SU-DHL-6 (cell line): ENCODE measurements at regions not wholly inside any gene's neighbourhood (a gene's known extent, or its start where the extent isn't known, plus 50 kb on each side); places are given as distances from the start of the nearest gene placed in this dataset.

Experiments
- H2AFZ ChIP-seq: fragments of 200-600 bp; sonication (generic); 2 replicates; pipeline ENCODE4 v1.6.1; 2014; ENCODE audit warnings: low read depth, mild to moderate bottlenecking, moderate library complexity, mixed read lengths, antibody characterized with exemption, low read length; ENCODE audit not compliant: severe bottlenecking
- H3F3A ChIP-seq: fragments of 200-600 bp; shearing (Covaris generic); 2 replicates; pipeline ENCODE4 v1.6.0; 2016; ENCODE audit warnings: antibody characterized with exemption, mild to moderate bottlenecking; ENCODE audit not compliant: insufficient read depth
- H3K27ac ChIP-seq: fragments of 200-600 bp; sonication (generic); 2 replicates; pipeline ENCODE4 v1.5.1; 2016; ENCODE audit warnings: low read depth, mild to moderate bottlenecking, low read length, moderate library complexity, mixed read lengths
- H3K27me3 ChIP-seq: fragments of 200-600 bp; sonication (generic), shearing (Covaris generic); 2 replicates; pipeline ENCODE4 v1.6.0; 2014; ENCODE audit warnings: mild to moderate bottlenecking, low read length
- H3K36me3 ChIP-seq: fragments of 200-600 bp; sonication (generic); 2 replicates; pipeline ENCODE4 v1.6.1; 2014; ENCODE audit warnings: mild to moderate bottlenecking, low read length, mixed read lengths
- H3K4me2 ChIP-seq: fragments of 300-600, 200-600 bp; shearing (Covaris generic), sonication (generic); 2 replicates; pipeline ENCODE4 v1.6.0; 2014; ENCODE audit warnings: low read length, low read depth, mild to moderate bottlenecking; ENCODE audit not compliant: poor library complexity, severe bottlenecking
- H3K4me3 ChIP-seq: fragments of 200-600 bp; sonication (generic); 2 replicates; pipeline ENCODE4 v1.5.1; 2014; ENCODE audit warnings: antibody characterized with exemption, low read length, mild to moderate bottlenecking, mixed read lengths; ENCODE audit not compliant: insufficient read depth, poor library complexity, severe bottlenecking
- H3K79me2 ChIP-seq: fragments of 200-600 bp; sonication (generic); 2 replicates; pipeline ENCODE4 v1.6.1; 2014; ENCODE audit warnings: mild to moderate bottlenecking, low read length, moderate library complexity; ENCODE audit not compliant: insufficient read depth
- H3K9ac ChIP-seq: fragments of 200-600 bp; sonication (generic); 2 replicates; pipeline ENCODE4 v1.7.0; 2014; ENCODE audit warnings: mild to moderate bottlenecking, low read length
- H3K9me2 ChIP-seq: fragments of 200-600 bp; sonication (generic); replicated peaks from 2 replicates; pipeline ENCODE4 v1.6.1; 2014; ENCODE audit warnings: low read length; ENCODE audit not compliant: insufficient read depth
- H3K9me3 ChIP-seq: fragments of 200-600 bp; sonication (generic); 2 replicates; pipeline ENCODE4 v1.6.1; 2014; ENCODE audit warnings: low read length, mixed read lengths; ENCODE audit not compliant: insufficient read depth
- H4K20me1 ChIP-seq: fragments of 200-600 bp; sonication (generic); 2 replicates; pipeline ENCODE4 v1.6.1; 2014; ENCODE audit warnings: low read depth, mild to moderate bottlenecking, antibody characterized with exemption, low read length, moderate library complexity, mixed read lengths
- CTCF ChIP-seq: fragments of 200-600 bp; sonication (generic); IDR thresholded peaks from one replicate; pipeline ENCODE4 v1.5.1; 2017; ENCODE audit warnings: antibody characterized with exemption, mild to moderate bottlenecking, low read length, moderate library complexity; ENCODE audit not compliant: insufficient read depth, poor library complexity, severe bottlenecking
- EZH2phosphoT487 ChIP-seq: fragments of 200-600 bp; sonication (generic), shearing (Covaris generic); conservative IDR thresholded peaks from 2 replicates; pipeline ENCODE4 v1.6.1; 2018; ENCODE audit warnings: mild to moderate bottlenecking, antibody characterized with exemption, low read length, moderate library complexity, mixed read lengths

DNA sequence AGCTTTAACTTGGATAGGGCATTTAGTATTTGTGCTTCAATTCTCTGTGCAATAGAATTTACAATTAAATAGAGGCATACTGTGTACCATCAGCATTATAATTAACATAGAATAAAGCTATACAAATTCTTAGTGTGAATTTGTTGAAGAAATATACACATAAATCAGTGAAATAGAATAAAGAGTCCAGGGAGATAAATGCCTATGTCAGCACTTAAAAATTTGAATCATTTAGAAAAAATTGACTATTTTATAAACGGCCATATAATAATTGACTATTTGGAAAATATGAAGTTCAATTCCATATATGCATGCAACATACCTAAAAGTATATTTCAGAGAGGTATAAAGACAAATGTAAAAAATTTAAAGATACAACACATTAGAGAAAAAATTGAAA is 348.7 kb downstream of the NR4A2 start:
- Histone ChIP-seq H3K4me2 (no peak overlapping the region), H3K79me2 (no peaks in the 10 kb centered on the region), H3K36me3 (no peaks in the 10 kb centered on the region), H3K9me3 (no peaks in the 10 kb centered on the region), H3K4me3 (no peak overlapping the region), H4K20me1 (no peaks in the 10 kb centered on the region), H3K27ac (no peak overlapping the region), H3F3A (no peaks in the 10 kb centered on the region), H3K9me2 (no peaks in the 10 kb centered on the region), H3K27me3 (no peaks in the 10 kb centered on the region), H2AFZ (no peak overlapping the region), H3K9ac (no peak overlapping the region)
- TF ChIP-seq EZH2phosphoT487, result no peak
- TF ChIP-seq CTCF, result no peak

GRCh38 chr2:155982135-155982534 is 350.4 kb downstream of the NR4A2 start:
- no peaks in the 10 kb centered on the region for H3K79me2 ChIP-seq

DNA sequence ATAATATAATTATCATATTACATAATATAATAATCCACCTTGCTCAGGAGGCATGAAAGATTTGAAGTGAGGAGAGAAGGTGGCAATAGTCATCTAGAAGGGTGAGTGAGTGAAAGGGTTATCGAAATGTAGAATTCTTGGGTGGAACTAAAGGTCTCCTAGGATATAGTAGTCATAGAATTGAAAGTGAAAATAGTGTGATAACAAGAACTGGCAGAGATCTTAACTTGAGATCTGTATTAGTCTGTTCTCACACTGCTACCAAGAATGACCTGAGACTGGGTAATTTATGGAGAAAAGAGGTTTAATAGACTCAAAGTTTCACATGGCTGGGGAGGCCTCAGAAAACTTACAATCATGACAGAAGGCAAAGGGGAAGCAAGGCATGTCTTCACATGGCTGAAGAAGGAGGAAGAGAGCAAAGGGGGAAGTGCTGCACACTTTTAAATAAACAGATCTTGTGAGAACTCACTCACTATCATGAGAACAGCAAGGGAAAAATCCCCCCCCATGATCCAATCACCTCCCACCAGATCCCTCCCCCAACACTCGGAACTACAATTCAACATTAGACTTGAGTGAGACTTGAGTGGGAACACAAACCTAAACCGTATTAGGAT is 351.5 kb downstream of the NR4A2 start:
- H3F3A ChIP-seq, result no peaks in the 10 kb centered on the region
- no peak overlapping the region for H3K4me2 ChIP-seq
- TF ChIP-seq EZH2phosphoT487, result no peak
- TF ChIP-seq CTCF, result no peak
- no peaks in the 10 kb centered on the region for H3K27me3 ChIP-seq
- no peaks in the 10 kb centered on the region for H3K9me2 ChIP-seq
- H3K9ac ChIP-seq, result no peak overlapping the region
- H3K36me3 ChIP-seq, result no peaks in the 10 kb centered on the region
- H3K27ac ChIP-seq, result no peak overlapping the region
- H4K20me1 ChIP-seq, result no peaks in the 10 kb centered on the region
- no peaks in the 10 kb centered on the region for H3K79me2 ChIP-seq
- H2AFZ ChIP-seq, result no peak overlapping the region
- H3K9me3 ChIP-seq, result no peaks in the 10 kb centered on the region
- H3K4me3 ChIP-seq, result no peak overlapping the region

More at GRCh38 chr2:155982135-155982534, 350.4 kb downstream of the NR4A2 start:
- no peaks in the 10 kb centered on the region for H3F3A ChIP-seq
- TF ChIP-seq EZH2phosphoT487 (no peak), CTCF (no peak)
- no peaks in the 10 kb centered on the region for H3K36me3 ChIP-seq
- H2AFZ ChIP-seq, result no peak overlapping the region
- no peaks in the 10 kb centered on the region for H4K20me1 ChIP-seq
- no peaks in the 10 kb centered on the region for H3K9me2 ChIP-seq
- no peak overlapping the region for H3K4me3 ChIP-seq
- no peak overlapping the region for H3K27ac ChIP-seq
- no peak overlapping the region for H3K4me2 ChIP-seq
- H3K9ac ChIP-seq, result no peak overlapping the region
- no peaks in the 10 kb centered on the region for H3K27me3 ChIP-seq
- no peaks in the 10 kb centered on the region for H3K9me3 ChIP-seq
